MM.1S (cell line): ENCODE measurements at regions not wholly inside any gene's neighbourhood (a gene's known extent, or its start where the extent isn't known, plus 50 kb on each side); places are given as distances from the start of the nearest gene placed in this dataset.

Experiments
- DNase-seq: peaks from one replicate; pipeline ENCODE4 v3.0.0-alpha.2; 2015
- H2AFZ ChIP-seq: fragments of 300-600 bp; sonication (generic); 2 replicates; pipeline ENCODE4 v1.6.0; 2016; ENCODE audit warnings: antibody characterized with exemption, low read length
- H3F3A ChIP-seq: fragments of 300-600 bp; sonication (generic); 2 replicates; pipeline ENCODE4 v1.6.1; 2016; ENCODE audit warnings: mild to moderate bottlenecking, antibody characterized with exemption, low read length, moderate library complexity, mixed read lengths; ENCODE audit not compliant: insufficient read depth
- H3K27ac ChIP-seq: fragments of 300-600 bp; sonication (generic); 2 replicates; pipeline ENCODE4 v1.5.1; 2016; ENCODE audit warnings: mild to moderate bottlenecking, low read length
- H3K27me3 ChIP-seq: fragments of 300-600 bp; sonication (generic); replicated peaks from 2 replicates; pipeline ENCODE4 v1.6.0; 2016; ENCODE audit warnings: low read length; ENCODE audit not compliant: insufficient read depth
- H3K36me3 ChIP-seq: fragments of 300-600 bp; sonication (generic); replicated peaks from 2 replicates; pipeline ENCODE4 v1.6.1; 2016; ENCODE audit warnings: mild to moderate bottlenecking, low read length, mixed read lengths; ENCODE audit not compliant: insufficient read depth
- H3K4me1 ChIP-seq: fragments of 300-600 bp; sonication (generic); 2 replicates; pipeline ENCODE4 v1.6.1; 2016; ENCODE audit warnings: low read length, mixed read lengths
- H3K4me2 ChIP-seq: fragments of 300-600 bp; sonication (generic); 2 replicates; pipeline ENCODE4 v1.6.0; 2016; ENCODE audit warnings: low read depth, low read length
- H3K4me3 ChIP-seq: fragments of 300-600 bp; sonication (generic); 2 replicates; pipeline ENCODE4 v1.5.1; 2016; ENCODE audit warnings: low read length, mixed read lengths
- H3K79me2 ChIP-seq: fragments of 300-600 bp; sonication (generic); 2 replicates; pipeline ENCODE4 v1.6.1; 2016; ENCODE audit warnings: mixed run types, low read length, mixed read lengths
- H3K9ac ChIP-seq: fragments of 300-600 bp; sonication (generic); 2 replicates; pipeline ENCODE4 v1.6.1; 2016; ENCODE audit warnings: low read length, mixed read lengths
- H3K9me2 ChIP-seq: fragments of 300-600 bp; sonication (generic); replicated peaks from 2 replicates; pipeline ENCODE4 v1.6.1; 2016; ENCODE audit warnings: mild to moderate bottlenecking, low read length, mixed read lengths; ENCODE audit not compliant: insufficient read depth
- H3K9me3 ChIP-seq: fragments of 300-600 bp; sonication (generic); replicated peaks from 2 replicates; pipeline ENCODE4 v1.6.1; 2016; ENCODE audit warnings: mild to moderate bottlenecking, low read length, mixed read lengths; ENCODE audit not compliant: insufficient read depth
- H4K20me1 ChIP-seq: fragments of 300-600 bp; sonication (generic); 2 replicates; pipeline ENCODE4 v1.6.1; 2016; ENCODE audit warnings: mild to moderate bottlenecking, low read length, moderate library complexity, mixed read lengths; ENCODE audit not compliant: insufficient read depth
- CTCF ChIP-seq: fragments of 300-600 bp; sonication (generic); IDR thresholded peaks from 2 replicates; pipeline ENCODE4 v1.5.1; 2016; ENCODE audit warnings: antibody characterized with exemption, low read length, mixed read lengths
- EZH2 ChIP-seq: fragments of 300-600 bp; sonication (generic); optimal IDR thresholded peaks from 2 replicates; pipeline ENCODE3; 2017; ENCODE audit warnings: low read depth, mild to moderate bottlenecking, antibody characterized with exemption, low read length, mixed read lengths
- EZH2phosphoT487 ChIP-seq: fragments of 300-600 bp; sonication (generic); IDR thresholded peaks from 2 replicates; pipeline ENCODE4 v1.6.1; 2018; ENCODE audit warnings: antibody characterized with exemption, low read length

GRCh38 chr11:130624971-130625544 lies 176.6 kb downstream of the ADAMTS15 start:
- H3K27ac ChIP-seq, result no peak overlapping the region
- H3K9me2 ChIP-seq, result no peaks in the 10 kb centered on the region
- no peaks in the 10 kb centered on the region for H3K79me2 ChIP-seq
- H3K27me3 ChIP-seq, result no peaks in the 10 kb centered on the region
- H3K9me3 ChIP-seq, result no peaks in the 10 kb centered on the region
- H3K4me2 ChIP-seq, result no peak overlapping the region
- H3K4me1 ChIP-seq, result no peaks in the 10 kb centered on the region
- TF ChIP-seq CTCF (no peak), EZH2 (no peak)
- DNase-seq, result no peak
- no peaks in the 10 kb centered on the region for H4K20me1 ChIP-seq
- H3K9ac ChIP-seq, result no peak overlapping the region
- no peak overlapping the region for H3K4me3 ChIP-seq
- H3F3A ChIP-seq, result no peaks in the 10 kb centered on the region
- no peaks in the 10 kb centered on the region for H3K36me3 ChIP-seq
- no peak overlapping the region for H2AFZ ChIP-seq

GRCh38 chr11:130625578-130626306 lies 177.3 kb downstream of the ADAMTS15 start:
- H3K9me3 ChIP-seq, result no peaks in the 10 kb centered on the region
- no peak overlapping the region for H3K9ac ChIP-seq
- H3K27me3 ChIP-seq, result no peaks in the 10 kb centered on the region
- no peak overlapping the region for H3K4me2 ChIP-seq
- no peaks in the 10 kb centered on the region for H3F3A ChIP-seq
- no peak overlapping the region for H3K4me3 ChIP-seq
- no peak overlapping the region for H2AFZ ChIP-seq
- no peaks in the 10 kb centered on the region for H4K20me1 ChIP-seq
- no peaks in the 10 kb centered on the region for H3K4me1 ChIP-seq
- no peaks in the 10 kb centered on the region for H3K79me2 ChIP-seq
- no peaks in the 10 kb centered on the region for H3K36me3 ChIP-seq
- H3K27ac ChIP-seq, result no peak overlapping the region
- no peak for DNase-seq
- H3K9me2 ChIP-seq, result no peaks in the 10 kb centered on the region
- TF ChIP-seq EZH2phosphoT487 (no peak), EZH2 (no peak), CTCF (no peak)

GRCh38 chr11:130629039-130629438 lies 180.6 kb downstream of the ADAMTS15 start:
- H3K4me2 ChIP-seq, result no peak overlapping the region
- no peaks in the 10 kb centered on the region for H3F3A ChIP-seq
- H3K4me3 ChIP-seq, result no peak overlapping the region
- no peak overlapping the region for H2AFZ ChIP-seq
- H3K9ac ChIP-seq, result no peak overlapping the region
- H3K9me2 ChIP-seq, result no peaks in the 10 kb centered on the region
- TF ChIP-seq EZH2phosphoT487 (no peak), CTCF (no peak), EZH2 (no peak)
- no peaks in the 10 kb centered on the region for H4K20me1 ChIP-seq
- H3K27me3 ChIP-seq, result no peaks in the 10 kb centered on the region
- no peaks in the 10 kb centered on the region for H3K9me3 ChIP-seq
- H3K36me3 ChIP-seq, result no peaks in the 10 kb centered on the region
- H3K27ac ChIP-seq, result no peak overlapping the region
- no peaks in the 10 kb centered on the region for H3K4me1 ChIP-seq
- H3K79me2 ChIP-seq, result no peaks in the 10 kb centered on the region
- no peak for DNase-seq
